HEK293 (cell line): ENCODE measurements at regions not wholly inside any gene's neighbourhood (a gene's known extent, or its start where the extent isn't known, plus 50 kb on each side); places are given as distances from the start of the nearest gene placed in this dataset.

Experiments used
- CTCF ChIA-PET: fragments of 350-600 bp; formaldehyde crosslinking; extraction: SDS; loops from one replicate; lab custom pipeline; 2021; ENCODE audit warnings: antibody characterized with exemption; lab: Yijun Ruan, JAX
- POLR2A ChIA-PET: fragments of 300-600 bp; formaldehyde crosslinking; extraction: SDS; loops from one replicate; lab custom pipeline; 2020; ENCODE audit warnings: antibody characterized with exemption, inconsistent platforms; lab: Yijun Ruan, JAX
- H3K27ac ChIP-seq: fragments of 200-500 bp; sonication (Bioruptor generic); 2 replicates; pipeline ENCODE4 v1.5.1; 2014; ENCODE audit warnings: low read depth, low read length, control low read depth, inconsistent platforms; ENCODE audit errors: extremely low read depth
- H3K36me3 ChIP-seq, 2 experiments: fragments of 200-500 bp in 1 of 2; sonication (Bioruptor generic) in 1 of 2; 1 replicate in 1 of 2; 2 replicates in 1 of 2; pipeline ENCODE4 v1.5.1; 2014 to 2017; ENCODE audit warnings: inconsistent platforms in 2 of 2, low read length in 2 of 2; ENCODE audit not compliant: control insufficient read depth in 2 of 2, insufficient read depth in 1 of 2
- H3K4me1 ChIP-seq: fragments of 200-500 bp; sonication (Bioruptor generic); 2 replicates; pipeline ENCODE4 v1.5.1; 2014; ENCODE audit warnings: mild to moderate bottlenecking, low read length, inconsistent platforms; ENCODE audit not compliant: control insufficient read depth, insufficient read depth
- H3K4me3 ChIP-seq: 2 replicates; pipeline ENCODE4 v1.5.1; 2011; ENCODE audit warnings: low read depth, mild to moderate bottlenecking, control low read depth, low read length, moderate library complexity
- H3K9me3 ChIP-seq: fragments of 200-500 bp; sonication (Bioruptor generic); 2 replicates; pipeline ENCODE4 v1.5.1; 2014; ENCODE audit warnings: low read depth, low read length, inconsistent platforms; ENCODE audit not compliant: control insufficient read depth, insufficient read depth
- KLF10 ChIP-seq: fragments of 450-650 bp; IDR thresholded peaks from 2 replicates; pipeline ENCODE4 v1.5.1; 2018; ENCODE audit warnings: missing biosample characterization, mild to moderate bottlenecking, missing genetic modification characterization
- PBX3 ChIP-seq: sonication (generic); formaldehyde crosslinking; IDR thresholded peaks from 2 replicates; pipeline ENCODE4 v1.8.1; 2022; ENCODE audit warnings: mild to moderate bottlenecking, moderate library complexity, missing genetic modification reagents
- PRDM10 ChIP-seq: fragments of 450-650 bp; formaldehyde crosslinking; IDR thresholded peaks from 2 replicates; pipeline ENCODE4 v1.5.1; 2016; ENCODE audit warnings: missing biosample characterization, missing genetic modification characterization
- SP2 ChIP-seq: fragments of 450-650 bp; formaldehyde crosslinking; IDR thresholded peaks from 2 replicates; pipeline ENCODE4 v1.5.1; 2016; ENCODE audit warnings: missing biosample characterization, missing genetic modification characterization
- TRIM28 ChIP-seq: IDR thresholded peaks from 2 replicates; pipeline ENCODE4 v1.6.1; 2011; ENCODE audit warnings: low read length, control low read depth, borderline replicate concordance
- ZBTB10 ChIP-seq: fragments of 450-650 bp; formaldehyde crosslinking; IDR thresholded peaks from 2 replicates; pipeline ENCODE4 v1.5.1; 2016; ENCODE audit warnings: missing biosample characterization, missing genetic modification characterization
- ZNF132 ChIP-seq: fragments of 450-650 bp; formaldehyde crosslinking; IDR thresholded peaks from 2 replicates; pipeline ENCODE4 v1.5.1; 2017; ENCODE audit warnings: missing biosample characterization, missing genetic modification characterization, borderline replicate concordance
- ZNF133 ChIP-seq: fragments of 450-650 bp; formaldehyde crosslinking; IDR thresholded peaks from 2 replicates; pipeline ENCODE4 v1.5.1; 2016; ENCODE audit warnings: missing biosample characterization, missing genetic modification characterization
- ZNF202 ChIP-seq: fragments of 450-650 bp; formaldehyde crosslinking; IDR thresholded peaks from 2 replicates; pipeline ENCODE4 v1.5.1; 2016; ENCODE audit warnings: missing biosample characterization, missing genetic modification characterization, borderline replicate concordance
- ZNF529 ChIP-seq: fragments of 450-650 bp; formaldehyde crosslinking; IDR thresholded peaks from 2 replicates; pipeline ENCODE4 v1.5.1; 2017; ENCODE audit warnings: missing genetic modification characterization, missing biosample characterization; ENCODE audit not compliant: insufficient replicate concordance
- ZNF560 ChIP-seq: fragments of 450-650 bp; formaldehyde crosslinking; IDR thresholded peaks from 2 replicates; pipeline ENCODE4 v1.5.1; 2017; ENCODE audit warnings: missing biosample characterization, missing genetic modification characterization, borderline replicate concordance
- ZNF596 ChIP-seq: fragments of 450-650 bp; IDR thresholded peaks from 2 replicates; pipeline ENCODE4 v1.5.0; 2018; ENCODE audit warnings: missing biosample characterization, mild to moderate bottlenecking, missing genetic modification characterization, moderate library complexity
- ZNF624 ChIP-seq: fragments of 450-650 bp; formaldehyde crosslinking; IDR thresholded peaks from 2 replicates; pipeline ENCODE4 v1.5.1; 2017; ENCODE audit warnings: missing biosample characterization, missing genetic modification characterization
- ZNF791 ChIP-seq: fragments of 450-650 bp; formaldehyde crosslinking; IDR thresholded peaks from 2 replicates; pipeline ENCODE4 v1.5.1; 2016; ENCODE audit warnings: missing biosample characterization, missing genetic modification characterization
- ZNF843 ChIP-seq: fragments of 450-650 bp; formaldehyde crosslinking; IDR thresholded peaks from 2 replicates; pipeline ENCODE4 v1.5.1; 2016; ENCODE audit warnings: missing biosample characterization, missing genetic modification characterization
- TF ChIP-seq, protein P1 (sequence below): fragments of 450-650 bp; formaldehyde crosslinking; optimal IDR thresholded peaks from 2 replicates; pipeline ENCODE3; 2016; ENCODE audit warnings: missing biosample characterization, mild to moderate bottlenecking, missing genetic modification characterization
- TF ChIP-seq, protein P2 (sequence below): IDR thresholded peaks from 2 replicates; pipeline ENCODE4 v1.6.1; 2011; ENCODE audit warnings: mild to moderate bottlenecking, low read depth, low read length, borderline replicate concordance
- TF ChIP-seq, protein P3 (sequence below): fragments of 450-650 bp; formaldehyde crosslinking; IDR thresholded peaks from 2 replicates; pipeline ENCODE4 v1.5.1; 2016; ENCODE audit warnings: missing biosample characterization, missing genetic modification characterization
- TF ChIP-seq, protein P4 (sequence below): fragments of 450-650 bp; formaldehyde crosslinking; IDR thresholded peaks from 2 replicates; pipeline ENCODE4 v1.5.1; 2016; ENCODE audit warnings: missing biosample characterization, missing genetic modification characterization, borderline replicate concordance

DNA sequence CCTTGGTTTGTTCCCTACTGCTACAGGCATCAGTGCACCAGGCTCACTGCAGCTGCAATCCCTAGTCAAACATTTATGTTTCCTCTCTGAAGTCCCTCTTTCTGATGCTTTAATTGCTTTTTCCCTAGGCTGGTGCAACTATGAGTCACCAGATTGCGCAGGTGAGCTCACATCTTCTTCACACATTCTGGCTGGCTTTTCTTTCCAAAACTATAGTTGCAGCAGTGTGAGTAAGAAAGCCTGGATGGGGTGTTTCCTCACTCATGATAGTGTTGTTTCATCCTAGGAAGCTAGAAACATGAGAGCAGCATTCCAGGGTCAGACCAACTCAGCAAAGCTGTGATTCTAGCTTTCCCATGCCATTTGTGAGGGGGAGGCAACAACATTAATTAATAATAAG is 296.4 kb downstream of the PAX1 start (continued):
- no peak for TF ChIP-seq ZBTB10 (tag by site-specific recombination)

GRCh38 chr20:21995461-21995860 is 290.0 kb downstream of the PAX1 start:
- POLR2A ChIA-PET, result no interaction called here
- H3K36me3 ChIP-seq, result no peaks in the 10 kb centered on the region
- H3K27ac ChIP-seq, result no peak overlapping the region
- 0 out of 2 replicates have a peak, but pooled peaks cover 3% of the 10 kb centered on the region for H3K4me1 ChIP-seq
- TF ChIP-seq, protein P1, sequence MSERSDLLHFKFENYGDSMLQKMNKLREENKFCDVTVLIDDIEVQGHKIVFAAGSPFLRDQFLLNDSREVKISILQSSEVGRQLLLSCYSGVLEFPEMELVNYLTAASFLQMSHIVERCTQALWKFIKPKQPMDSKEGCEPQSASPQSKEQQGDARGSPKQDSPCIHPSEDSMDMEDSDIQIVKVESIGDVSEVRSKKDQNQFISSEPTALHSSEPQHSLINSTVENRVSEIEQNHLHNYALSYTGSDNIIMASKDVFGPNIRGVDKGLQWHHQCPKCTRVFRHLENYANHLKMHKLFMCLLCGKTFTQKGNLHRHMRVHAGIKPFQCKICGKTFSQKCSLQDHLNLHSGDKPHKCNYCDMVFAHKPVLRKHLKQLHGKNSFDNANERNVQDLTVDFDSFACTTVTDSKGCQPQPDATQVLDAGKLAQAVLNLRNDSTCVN (tag by site-specific recombination), result no peak
- TF ChIP-seq ZNF529 (tag by site-specific recombination) (no peak), SP2 (tag by site-specific recombination) (no peak), ZNF560 (no peak), ZNF596 (tag by site-specific recombination) (no peak), ZNF624 (tag by site-specific recombination) (no peak), ZNF791 (tag by site-specific recombination) (no peak), TRIM28 (no peak), PBX3 (CRISPR knock-in tag) (no peak), ZNF132 (no peak), ZNF133 (tag by site-specific recombination) (no peak), PRDM10 (no peak), ZNF843 (tag by site-specific recombination) (no peak), KLF10 (no peak), ZNF202 (no peak)
- TF ChIP-seq, protein P2, sequence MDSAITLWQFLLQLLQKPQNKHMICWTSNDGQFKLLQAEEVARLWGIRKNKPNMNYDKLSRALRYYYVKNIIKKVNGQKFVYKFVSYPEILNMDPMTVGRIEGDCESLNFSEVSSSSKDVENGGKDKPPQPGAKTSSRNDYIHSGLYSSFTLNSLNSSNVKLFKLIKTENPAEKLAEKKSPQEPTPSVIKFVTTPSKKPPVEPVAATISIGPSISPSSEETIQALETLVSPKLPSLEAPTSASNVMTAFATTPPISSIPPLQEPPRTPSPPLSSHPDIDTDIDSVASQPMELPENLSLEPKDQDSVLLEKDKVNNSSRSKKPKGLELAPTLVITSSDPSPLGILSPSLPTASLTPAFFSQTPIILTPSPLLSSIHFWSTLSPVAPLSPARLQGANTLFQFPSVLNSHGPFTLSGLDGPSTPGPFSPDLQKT, result no peak
- TF ChIP-seq, protein P3, sequence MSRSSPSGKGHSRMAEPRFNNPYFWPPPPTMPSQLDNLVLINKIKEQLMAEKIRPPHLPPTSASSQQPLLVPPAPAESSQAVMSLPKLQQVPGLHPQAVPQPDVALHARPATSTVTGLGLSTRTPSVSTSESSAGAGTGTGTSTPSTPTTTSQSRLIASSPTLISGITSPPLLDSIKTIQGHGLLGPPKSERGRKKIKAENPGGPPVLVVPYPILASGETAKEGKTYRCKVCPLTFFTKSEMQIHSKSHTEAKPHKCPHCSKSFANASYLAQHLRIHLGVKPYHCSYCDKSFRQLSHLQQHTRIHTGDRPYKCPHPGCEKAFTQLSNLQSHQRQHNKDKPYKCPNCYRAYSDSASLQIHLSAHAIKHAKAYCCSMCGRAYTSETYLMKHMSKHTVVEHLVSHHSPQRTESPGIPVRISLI (tag by site-specific recombination), result no peak
- TF ChIP-seq, protein P4, sequence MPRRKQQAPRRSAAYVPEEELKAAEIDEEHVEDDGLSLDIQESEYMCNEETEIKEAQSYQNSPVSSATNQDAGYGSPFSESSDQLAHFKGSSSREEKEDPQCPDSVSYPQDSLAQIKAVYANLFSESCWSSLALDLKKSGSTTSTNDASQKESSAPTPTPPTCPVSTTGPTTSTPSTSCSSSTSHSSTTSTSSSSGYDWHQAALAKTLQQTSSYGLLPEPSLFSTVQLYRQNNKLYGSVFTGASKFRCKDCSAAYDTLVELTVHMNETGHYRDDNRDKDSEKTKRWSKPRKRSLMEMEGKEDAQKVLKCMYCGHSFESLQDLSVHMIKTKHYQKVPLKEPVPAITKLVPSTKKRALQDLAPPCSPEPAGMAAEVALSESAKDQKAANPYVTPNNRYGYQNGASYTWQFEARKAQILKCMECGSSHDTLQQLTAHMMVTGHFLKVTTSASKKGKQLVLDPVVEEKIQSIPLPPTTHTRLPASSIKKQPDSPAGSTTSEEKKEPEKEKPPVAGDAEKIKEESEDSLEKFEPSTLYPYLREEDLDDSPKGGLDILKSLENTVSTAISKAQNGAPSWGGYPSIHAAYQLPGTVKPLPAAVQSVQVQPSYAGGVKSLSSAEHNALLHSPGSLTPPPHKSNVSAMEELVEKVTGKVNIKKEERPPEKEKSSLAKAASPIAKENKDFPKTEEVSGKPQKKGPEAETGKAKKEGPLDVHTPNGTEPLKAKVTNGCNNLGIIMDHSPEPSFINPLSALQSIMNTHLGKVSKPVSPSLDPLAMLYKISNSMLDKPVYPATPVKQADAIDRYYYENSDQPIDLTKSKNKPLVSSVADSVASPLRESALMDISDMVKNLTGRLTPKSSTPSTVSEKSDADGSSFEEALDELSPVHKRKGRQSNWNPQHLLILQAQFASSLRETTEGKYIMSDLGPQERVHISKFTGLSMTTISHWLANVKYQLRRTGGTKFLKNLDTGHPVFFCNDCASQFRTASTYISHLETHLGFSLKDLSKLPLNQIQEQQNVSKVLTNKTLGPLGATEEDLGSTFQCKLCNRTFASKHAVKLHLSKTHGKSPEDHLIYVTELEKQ (tag by site-specific recombination), result no peak
- CTCF ChIA-PET, result no interaction called here
- H3K4me3 ChIP-seq, result no peak overlapping the region
- H3K9me3 ChIP-seq, result no peaks in the 10 kb centered on the region
